HG03196 (cell line): ENCODE measurements at regions not wholly inside any gene's neighbourhood (a gene's known extent, or its start where the extent isn't known, plus 50 kb on each side); places are given as distances from the start of the nearest gene placed in this dataset.
"Not testable (repeated sequence)": the region's sequence is repeated elsewhere in the genome, so short reads cannot be mapped to it uniquely, and the experiment has no call there.

Experiments used
- ATAC-seq: cut with Tn5 transposase; IDR thresholded peaks from one replicate; pipeline ENCODE4 v1.9.1; 2021; ENCODE audit not compliant: unreplicated experiment

DNA sequence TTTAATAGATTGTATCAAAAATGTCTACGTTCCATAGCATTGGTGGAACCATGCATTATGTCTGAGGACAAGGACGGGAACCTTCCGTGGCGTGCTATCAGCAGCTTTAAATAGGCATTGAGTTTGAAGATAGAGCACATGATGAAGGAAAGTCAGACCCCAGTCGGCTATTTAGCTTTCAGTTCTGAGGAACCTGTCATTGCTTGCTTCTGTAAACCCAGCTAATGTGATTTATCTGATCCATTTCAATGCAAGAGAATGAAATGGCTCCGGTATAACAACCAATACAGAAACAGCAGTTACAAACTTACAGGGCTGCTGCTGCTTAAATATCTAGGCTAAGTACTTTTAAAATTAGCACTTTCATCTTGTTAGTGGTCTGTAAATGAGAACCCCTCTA, 503.3 kb downstream of the RNF144A start:
- no peak for ATAC-seq

DNA sequence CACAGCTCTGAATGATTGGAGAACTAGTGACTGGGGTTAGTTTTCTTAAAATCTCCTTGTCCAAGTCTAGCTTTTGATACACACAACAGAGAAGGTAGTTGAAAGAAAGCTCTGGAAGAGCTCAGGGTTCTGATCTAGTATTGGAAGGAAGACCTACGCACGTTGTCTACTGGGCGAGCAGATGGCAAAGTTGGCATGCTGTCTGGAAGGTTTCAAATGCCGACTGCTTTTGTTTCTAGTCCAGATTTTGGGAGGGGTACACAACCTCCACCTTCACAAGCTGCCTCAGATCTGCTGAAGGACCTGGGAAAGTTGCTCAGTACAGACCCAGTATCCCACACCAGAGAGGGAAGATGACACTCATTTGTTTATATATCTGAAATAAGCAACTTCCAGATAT, 507.3 kb downstream of the RNF144A start:
- ATAC-seq, result no peak

DNA sequence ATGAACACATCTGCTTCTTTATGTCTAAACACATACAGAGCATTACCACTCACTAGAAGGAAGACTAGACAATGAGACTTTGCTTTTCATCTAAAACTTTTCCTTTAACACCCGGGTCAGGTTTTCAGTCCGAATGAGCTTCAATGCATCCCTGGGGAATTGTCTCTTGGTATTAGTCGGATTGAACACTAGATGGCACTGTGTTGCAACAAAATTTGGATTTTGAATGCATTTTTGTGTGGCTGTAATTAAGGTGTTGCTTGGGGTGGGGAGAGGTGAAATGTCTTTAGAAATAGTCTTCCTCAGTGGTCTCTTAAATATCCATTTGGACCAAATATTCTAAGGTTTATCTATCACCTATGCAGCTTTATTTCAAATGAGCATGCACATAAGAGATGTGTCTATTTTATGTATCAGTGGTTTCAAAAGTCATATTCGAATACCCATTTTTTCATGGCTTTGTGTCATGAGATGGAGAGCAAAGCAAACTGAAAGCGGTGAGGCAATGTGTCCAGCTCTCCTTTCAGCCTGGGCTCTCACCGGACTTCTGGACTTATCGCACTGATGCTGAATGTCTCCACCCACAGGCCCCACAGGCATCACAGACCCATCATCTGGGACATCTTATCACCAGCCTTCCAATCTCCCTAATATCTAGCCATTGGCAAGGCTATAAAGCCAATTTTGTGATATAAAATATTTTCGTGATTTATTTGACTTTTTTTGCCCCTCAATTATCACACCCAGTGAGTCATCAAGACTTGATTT, 510.3 kb downstream of the RNF144A start:
- ATAC-seq, result no peak

DNA sequence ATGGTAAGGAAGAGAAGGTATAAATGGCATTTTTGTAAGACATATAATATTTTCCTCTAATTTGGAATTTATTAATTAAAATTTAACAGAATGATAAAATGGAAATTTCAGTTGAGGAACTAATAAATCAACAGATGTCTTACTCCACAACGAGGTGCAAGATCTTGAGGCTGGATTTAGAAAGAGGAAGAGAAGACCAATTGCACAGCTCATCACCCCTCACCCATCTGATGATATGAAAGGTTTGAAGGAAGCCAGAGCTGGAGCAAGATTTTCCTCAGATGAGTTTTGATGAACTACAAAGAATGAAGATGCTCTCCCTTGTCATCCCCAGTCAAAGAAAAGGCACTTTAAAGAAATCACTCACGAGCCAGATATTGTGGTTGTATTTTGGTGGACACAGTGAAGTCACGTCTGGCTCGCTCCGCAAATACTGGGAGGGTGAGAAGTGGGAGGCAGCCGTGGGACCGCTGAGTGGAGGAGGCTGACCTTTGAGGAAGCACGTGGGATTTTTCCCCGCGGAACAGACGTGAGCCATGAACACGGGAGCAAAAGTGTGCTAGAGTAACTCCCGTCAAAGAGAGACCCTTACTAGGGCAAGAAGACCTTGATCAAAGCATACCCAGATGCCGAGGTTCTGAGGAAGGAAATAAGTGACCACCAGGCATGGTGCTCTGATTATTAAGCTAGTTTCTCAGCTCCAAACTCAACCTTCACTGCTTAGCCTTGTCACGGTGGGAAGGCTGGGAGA, 511.4 kb downstream of the RNF144A start:
- no peak for ATAC-seq

DNA sequence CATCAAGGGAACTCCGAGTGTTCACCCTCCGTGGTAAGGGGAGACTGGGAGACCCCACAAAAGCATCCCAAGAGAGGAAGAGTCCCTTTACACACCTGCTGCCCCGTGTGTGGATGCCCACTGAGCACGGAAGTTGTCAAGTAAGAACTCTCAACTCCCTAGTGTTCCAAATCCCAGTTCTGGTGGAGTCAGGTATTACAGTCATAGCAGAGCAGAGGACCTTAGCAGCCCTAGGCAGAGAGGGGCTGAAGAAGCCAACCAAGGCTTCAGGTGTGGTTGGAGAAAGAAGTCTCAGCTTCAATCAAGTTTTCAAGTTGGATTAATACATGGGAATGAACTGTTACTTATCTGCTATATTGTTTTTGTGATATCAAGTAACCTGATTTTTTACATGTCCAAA, 512.5 kb downstream of the RNF144A start:
- no peak for ATAC-seq

DNA sequence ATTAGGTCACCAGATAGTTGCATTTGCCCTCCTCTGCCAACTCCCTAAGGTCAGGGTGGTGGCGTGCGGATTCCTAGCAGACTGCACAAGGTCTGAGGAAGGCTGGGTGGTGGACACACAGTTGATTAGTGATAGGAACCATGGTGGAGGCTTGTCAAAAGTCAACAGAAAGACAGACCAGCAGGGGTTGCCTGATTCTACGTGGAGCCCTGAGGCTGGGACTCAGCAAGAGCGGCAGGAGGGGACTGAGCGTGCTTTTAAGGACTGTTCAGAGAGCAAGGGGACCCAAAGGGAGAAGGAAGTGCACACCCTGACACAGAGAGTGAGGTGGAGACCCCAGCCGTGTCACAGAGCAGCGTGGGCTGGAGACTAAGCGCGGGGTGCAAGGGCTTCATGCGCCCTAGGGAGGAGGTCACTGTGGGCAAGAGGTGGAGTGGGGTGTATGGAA, 513.2 kb downstream of the RNF144A start:
- no peak for ATAC-seq

DNA sequence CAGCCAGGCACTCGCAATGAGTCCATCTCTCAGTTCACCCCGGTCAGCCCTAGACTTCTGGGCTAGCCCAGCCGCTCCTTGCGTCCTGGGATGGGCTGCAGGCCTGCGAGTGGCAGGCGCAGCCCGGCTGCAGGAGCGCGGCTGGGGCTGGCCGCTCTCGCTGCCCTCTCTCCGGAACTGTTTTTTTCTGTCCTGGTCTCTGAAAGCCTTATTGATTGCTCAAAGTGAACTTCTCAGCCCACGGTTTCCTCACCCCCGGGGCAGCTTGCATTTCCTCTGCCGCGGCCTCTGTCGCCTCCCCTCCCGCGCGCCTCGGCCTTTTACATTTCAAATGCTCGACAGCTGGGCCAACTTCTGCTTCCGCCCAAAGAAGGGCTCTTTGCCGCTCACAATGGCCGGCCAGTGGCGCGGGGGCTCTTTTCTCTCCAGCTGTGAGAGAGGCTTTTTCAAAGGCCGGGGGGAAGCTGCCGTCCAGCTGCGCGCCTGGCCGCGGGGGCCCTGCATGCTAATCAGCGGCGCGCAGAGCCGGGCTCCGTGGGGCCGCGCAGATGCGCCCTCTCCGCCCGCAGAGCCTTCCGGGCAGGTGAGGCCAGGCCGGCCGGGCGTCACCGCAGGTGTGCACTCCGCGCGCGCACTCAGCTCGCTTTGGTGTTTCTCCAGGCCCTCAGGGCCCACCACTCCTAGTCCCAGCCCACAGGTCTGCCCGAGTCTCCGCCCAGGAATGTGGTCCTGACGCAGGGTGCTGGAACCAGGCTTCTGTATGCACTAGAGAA, 513.8 kb downstream of the RNF144A start:
- ATAC-seq, result no peak

DNA sequence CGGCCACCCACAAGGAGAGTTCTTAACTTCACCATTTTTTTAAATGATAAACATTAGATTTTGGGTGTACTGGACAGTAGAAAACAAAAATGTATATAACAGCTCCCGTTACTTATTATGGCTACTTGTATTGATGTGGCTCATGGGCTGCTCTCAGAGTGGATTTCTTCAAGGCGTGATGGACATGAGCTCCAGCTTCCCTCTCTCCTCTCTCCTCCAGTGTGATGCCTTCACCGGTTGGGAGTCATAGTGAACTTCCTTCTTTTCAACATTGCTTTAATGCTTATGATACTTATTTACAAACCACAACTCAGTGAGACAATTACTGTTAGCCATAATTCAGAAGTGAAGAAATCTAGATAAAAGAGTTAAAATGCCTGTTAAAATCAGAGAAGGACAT, 515.2 kb downstream of the RNF144A start:
- ATAC-seq, result no peak

DNA sequence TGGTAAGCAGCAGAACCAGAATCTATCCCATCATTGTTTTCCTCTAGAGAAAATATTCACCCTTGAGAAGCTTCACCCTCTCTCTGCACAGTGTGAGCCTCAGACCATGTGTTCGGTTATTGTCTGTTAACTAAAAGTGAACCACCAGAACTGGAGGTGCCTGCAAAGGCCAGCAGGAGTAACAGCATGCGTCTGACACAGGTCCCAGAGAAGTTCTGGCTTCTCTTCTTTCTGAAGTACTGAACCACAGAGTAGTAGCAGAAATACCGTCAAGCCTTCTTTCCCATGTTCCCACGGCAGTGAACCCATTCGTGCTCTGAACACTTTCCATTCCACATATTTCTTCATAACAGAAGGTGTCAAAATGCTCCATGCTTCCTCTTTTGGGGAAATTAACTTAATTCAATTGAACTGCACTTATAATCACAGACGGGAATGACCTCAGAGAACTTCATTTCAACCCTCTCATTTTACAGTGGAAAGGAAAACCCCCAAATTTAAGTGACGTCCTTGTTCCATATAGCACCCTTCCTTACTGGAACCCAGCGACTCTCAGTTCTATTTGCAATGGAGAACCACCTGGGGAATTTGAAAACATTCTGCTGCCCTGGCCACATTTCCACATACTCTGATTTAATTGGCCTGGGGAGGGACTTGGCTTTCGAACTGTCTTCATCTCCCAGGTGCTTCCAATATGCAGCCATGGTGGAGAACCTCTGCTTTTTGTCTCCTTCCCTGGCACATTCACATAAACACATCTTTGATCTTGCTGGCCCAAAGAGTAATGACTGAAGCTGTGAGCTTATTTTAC, 519.1 kb downstream of the RNF144A start:
- no peak for ATAC-seq

DNA sequence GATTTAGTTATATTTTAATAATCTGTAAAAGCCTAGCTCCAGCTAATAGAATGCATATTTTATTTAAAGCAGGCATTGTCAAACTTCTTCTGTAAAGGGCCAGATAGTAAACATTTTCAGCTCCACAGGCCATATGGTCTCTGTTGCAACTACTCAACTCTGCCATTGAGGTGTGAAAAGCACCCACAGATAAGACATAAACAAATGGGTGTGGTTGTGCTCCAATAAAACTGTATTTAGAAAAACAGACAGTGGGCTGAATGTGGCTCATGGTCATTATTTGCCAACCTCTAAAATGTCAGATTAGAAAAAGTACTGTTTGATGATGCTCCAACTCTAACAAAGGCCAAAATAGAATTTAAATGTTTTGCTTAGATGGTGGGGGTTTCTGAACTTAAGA, 519.9 kb downstream of the RNF144A start:
- ATAC-seq, result no peak

DNA sequence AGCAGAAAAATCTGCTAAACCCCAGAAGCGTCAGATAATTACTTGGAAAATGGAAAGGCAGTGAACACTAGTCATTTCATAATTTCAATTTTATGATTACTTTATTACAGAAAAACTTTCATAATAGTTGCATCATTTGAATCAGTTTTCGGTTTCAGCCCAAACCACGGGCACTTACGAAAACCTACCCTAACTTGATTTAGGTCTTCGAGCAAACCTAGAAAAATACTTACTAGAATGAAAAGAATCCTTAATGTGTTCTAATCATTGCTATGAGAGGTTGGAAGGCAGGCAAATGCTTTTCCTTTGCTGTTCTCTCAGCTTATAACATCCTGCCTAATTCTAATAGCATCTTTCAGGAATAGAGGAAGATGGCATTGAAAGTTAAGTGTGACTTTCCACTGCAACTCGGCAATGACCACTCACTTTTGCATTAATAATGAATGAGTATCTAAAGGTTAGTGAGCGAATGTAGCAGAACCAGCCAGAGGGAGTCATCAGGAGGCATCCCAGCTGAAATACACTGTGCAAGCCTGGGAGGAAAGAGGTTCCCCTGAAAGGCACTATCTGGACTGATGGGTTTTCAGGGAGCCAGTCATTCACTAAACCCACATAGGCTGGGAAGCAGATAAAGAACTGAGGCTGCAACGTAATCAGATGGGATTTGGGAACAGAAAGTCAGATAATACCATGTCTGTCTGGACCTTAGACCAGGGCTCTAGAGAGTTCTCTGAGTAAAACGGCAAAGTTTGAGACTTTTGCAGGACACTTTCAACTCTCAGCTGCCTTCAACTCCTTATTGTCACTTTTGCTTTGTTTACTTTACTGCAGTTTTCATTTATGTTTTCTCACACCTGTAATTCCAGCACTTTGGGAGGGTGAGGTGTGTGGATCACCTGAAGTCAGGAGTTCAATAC, 520.8 kb downstream of the RNF144A start:
- ATAC-seq, result no peak

DNA sequence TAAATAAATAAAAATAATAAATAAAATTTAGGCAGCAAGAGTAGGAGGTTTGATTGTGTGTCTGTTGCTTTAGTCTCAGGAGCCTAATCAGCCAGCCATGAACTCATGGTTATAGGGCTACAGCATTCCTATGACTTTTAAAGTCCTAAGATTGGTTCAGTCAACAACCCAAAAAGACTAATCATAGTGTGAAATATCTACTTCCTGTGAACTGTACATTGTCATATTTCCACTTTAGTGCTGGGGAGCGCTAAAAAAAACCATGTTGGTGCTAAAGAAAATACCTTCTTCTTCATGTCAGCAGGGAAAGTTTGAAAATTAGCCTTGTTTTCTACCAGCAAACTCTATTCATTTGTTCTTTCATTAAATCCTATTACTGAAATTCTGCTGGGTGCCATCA, 521.6 kb downstream of the RNF144A start:
- ATAC-seq, result no peak

DNA sequence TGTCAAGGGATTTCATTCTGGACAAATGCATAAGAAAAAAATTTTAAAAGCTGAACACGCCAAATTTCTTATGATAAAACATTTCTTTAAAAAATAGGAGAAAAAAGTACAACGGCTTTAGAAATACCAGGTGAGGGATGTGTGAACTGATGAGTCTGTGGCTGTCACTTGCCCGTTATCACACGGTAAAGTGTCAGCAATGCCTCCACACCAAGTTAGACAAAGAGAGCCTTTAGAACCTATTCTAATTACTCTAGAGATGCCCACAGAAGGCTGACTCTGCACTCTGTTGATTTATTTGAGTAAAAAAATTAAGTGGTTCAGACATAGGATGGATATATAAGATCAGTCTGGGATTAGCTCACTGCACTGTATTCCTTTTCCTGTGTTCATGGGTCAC, 523.8 kb downstream of the RNF144A start:
- ATAC-seq, result no peak

DNA sequence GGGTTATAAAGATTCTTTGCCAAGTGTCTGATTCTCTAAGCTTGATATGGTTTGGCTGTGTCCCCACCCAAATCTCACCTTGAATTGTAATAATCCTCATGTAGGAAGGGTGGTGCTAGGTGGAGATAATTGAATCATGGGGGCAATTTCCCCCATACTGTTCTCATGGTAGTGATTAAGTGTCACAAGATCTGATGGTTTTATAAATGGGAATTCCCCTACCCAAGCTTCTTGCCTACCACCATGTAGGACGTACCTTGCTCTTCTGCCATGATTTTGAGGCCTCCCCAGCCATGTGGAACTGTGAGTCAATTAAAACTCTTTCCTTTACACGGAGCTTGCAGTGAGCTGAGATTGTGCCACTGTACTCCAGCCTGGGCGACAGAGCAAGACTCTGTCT, 524.6 kb downstream of the RNF144A start:
- ATAC-seq, result not testable (repeated sequence)

DNA sequence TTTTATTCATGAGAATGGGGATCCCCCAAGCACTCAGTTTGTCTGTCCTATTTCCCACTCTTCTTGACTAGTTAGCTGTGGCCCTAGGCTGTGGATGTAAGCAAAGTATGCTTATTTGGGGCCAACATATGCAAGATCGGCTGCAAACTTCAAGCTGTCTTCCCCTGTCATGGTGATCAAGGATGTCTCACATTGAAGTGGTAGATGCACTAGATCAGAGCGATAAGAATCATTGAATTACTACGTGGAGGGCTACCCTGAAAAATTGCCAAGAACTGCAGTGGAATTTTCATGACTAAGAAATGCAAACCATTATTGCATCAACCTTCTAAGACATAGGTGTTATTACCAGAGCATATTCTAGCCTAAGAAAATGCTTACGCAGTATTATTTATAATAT, 527.4 kb downstream of the RNF144A start:
- no peak for ATAC-seq

DNA sequence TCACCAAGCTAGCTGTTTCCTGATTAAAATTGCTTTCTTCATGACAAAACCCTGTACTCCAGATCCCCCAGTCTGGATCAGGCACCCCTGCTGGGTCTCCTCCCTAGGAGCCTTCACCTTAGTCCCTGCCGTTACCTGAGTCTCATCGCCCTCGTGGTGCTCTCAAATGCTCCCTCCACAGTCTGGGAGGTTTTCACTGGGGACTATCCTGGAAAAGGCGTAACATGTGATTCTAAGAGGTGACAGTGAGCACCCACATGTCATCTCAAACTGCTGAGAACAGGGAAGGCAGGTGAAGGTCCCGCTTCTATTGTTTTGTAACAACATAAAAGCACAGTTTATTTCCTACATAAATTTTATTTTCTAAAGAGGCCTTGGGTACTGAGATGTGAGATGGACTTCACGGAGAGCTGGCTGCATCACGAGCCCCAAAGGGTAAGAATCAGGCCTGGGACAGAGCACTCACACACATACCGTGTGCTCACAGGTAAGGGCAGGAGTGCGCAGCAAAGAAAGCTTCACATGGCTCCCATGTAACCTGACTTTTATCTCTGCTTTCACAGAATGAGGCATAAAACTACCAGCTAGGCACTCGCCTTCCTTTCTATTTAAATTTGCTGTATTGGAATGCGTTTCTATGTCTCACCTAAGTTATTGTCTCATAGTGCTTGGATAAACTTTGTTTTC, 531.5 kb downstream of the RNF144A start:
- no peak for ATAC-seq

DNA sequence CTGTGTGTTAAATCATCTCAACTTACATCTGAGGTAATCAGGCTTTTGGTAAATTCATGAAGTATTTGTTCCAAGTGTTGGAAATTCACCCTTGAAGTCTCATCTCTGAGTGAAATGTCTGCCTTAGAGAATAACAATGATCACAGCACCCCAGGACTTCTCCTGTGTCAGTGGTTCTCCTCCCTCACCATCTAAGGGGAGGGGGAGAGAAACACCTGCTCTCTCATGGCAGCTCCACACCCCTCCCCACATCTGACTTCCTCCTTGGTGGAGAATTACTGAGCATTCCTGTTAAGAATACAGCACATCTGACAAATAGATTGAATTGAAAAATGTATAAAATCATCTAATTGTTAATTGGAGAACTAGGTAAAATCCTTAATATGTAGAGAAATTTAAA, 532.1 kb downstream of the RNF144A start:
- no peak for ATAC-seq

DNA sequence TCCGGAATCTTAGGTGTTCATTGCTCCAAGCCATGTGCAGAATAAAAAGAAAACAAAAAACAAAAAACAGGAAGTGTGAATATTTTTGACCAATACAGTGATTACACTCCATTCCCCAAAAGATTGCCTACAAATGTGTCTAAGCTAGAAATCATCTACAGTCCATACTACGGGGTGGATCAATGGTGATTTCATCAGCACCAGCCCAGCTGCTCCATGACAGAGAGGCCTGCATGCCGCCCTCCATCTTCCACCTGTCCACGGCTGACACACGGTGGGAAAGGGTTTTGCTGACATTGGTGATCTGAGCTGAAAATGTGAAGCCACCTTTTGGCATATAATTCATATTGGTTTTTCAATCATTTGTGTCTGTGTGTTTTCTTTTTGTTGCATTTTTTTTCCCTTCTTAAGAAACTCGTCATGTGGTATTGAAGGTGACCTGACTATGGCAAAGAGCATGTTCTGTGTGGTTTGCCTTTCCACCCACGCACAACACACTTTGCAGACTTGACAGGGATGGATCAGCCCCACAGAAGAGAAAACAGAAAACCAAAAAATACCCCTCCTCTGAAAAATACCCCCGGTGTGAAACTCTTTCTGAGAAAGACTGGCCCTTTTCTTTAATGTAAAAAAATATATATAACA, 533.1 kb downstream of the RNF144A start:
- ATAC-seq, result no peak

DNA sequence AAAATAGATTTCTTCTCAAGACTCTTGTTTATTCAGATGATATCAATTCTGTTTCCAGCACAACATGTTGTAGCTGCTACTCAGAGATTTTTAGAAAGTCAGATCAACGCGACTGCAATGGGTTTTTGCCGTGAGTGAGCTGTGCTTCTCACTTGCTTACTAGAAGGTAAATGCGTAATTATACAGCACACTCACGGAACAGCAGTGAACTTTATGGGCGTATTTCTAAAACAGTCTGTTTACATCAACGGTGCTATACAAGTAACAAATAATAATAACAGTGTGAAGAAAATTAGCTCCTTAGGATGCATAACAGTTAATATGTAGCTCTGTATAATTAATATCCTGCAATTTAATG, 533.6 kb downstream of the RNF144A start:
- ATAC-seq, result no peak
